HuH-7.5 (cell line): ENCODE measurements at regions not wholly inside any gene's neighbourhood (a gene's known extent, or its start where the extent isn't known, plus 50 kb on each side); places are given as distances from the start of the nearest gene placed in this dataset.

Experiments
- DNase-seq: peaks from one replicate; pipeline ENCODE4 v3.0.0; 2011; ENCODE audit warnings: low spot score

DNA sequence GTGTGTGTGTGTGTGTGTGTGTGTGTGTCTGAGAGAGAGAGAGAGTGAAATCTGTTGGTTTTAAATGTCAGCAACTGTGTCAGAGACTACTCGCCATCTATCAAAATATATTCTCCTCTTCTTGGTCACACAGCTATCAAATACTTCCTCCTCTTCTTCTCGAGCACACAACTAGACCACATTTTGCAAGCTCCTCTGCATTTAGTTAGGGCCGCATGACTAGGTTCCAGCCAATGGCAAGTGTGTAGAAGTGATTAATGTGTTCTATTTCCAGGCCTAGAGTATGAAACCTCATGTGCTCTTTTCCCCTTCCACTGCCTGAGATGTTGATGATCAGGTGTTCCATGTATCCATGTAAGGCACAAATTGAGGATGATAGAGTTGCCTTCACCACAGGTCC lies 278.5 kb upstream of the MARCKS start:
- DNase-seq, result no peak

- DNase-seq, result no peak
These were observed 272.4 kb upstream of the MARCKS start for GRCh38 chr6:113584767-113585166.

DNA sequence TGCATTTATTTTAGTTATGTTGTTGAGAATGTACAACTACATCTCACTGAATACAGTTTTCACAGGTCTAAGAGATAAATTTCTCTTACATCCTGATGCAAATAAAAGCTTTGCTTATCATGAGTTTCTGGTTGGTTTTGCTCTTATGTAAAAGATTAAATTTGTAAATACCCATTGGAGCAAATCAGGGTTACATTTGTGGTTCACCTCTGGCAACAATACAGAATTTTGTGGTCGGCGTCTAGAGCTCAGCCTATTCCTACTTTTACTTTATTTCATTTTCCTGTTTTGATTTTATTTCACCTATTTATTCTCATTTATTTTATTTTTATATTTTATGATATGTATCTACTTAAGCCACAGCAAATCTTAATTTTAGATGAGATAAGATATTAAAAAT lies 271.9 kb upstream of the MARCKS start:
- no peak for DNase-seq

GRCh38 chr6:113586413-113587077 lies 270.6 kb upstream of the MARCKS start:
- no peak for DNase-seq

GRCh38 chr6:113587078-113587699 lies 270.0 kb upstream of the MARCKS start:
- no peak for DNase-seq

DNA sequence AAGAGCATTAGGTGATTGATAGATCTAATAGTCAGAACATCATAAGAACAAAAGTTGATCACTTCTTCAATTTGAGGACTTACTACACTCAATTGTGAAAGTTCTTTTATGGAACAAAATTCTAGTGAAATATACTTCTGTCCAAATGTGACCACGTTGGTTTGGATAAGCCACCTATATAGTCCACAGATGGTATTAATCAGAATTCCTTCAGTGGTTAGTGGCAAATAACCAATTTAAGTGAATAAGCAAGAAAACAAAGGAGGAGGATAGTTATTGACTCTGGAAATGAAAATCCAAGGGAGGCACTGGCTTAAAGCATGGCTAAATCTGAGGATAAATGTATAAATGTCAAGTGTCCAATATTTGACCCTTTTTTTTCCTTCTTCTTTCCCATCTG lies 268.5 kb upstream of the MARCKS start:
- no peak for DNase-seq

- DNase-seq, result no peak
These were observed 265.0 kb upstream of the MARCKS start for GRCh38 chr6:113591896-113592827.

DNA sequence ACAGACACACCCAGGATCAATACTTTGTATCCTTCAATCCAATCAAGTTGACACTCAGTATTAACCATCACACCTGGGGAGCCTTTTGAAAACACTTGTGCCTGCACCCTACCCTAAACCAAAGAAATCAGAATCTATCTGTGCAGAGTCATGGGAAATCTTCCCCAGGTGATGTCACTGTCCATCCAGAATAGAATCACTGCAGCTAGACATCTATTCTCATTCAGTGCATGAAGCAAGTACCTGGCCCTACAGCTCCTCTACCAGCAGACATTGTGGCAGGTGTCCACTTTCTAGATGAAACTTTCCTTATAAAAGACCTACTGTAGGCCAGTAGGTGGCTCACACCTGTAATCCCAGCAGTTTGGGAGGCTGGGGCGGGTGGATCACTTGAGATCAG lies 262.4 kb upstream of the MARCKS start:
- DNase-seq, result no peak

- DNase-seq, result no peak
These were observed 261.2 kb upstream of the MARCKS start for GRCh38 chr6:113595911-113596376.

DNA sequence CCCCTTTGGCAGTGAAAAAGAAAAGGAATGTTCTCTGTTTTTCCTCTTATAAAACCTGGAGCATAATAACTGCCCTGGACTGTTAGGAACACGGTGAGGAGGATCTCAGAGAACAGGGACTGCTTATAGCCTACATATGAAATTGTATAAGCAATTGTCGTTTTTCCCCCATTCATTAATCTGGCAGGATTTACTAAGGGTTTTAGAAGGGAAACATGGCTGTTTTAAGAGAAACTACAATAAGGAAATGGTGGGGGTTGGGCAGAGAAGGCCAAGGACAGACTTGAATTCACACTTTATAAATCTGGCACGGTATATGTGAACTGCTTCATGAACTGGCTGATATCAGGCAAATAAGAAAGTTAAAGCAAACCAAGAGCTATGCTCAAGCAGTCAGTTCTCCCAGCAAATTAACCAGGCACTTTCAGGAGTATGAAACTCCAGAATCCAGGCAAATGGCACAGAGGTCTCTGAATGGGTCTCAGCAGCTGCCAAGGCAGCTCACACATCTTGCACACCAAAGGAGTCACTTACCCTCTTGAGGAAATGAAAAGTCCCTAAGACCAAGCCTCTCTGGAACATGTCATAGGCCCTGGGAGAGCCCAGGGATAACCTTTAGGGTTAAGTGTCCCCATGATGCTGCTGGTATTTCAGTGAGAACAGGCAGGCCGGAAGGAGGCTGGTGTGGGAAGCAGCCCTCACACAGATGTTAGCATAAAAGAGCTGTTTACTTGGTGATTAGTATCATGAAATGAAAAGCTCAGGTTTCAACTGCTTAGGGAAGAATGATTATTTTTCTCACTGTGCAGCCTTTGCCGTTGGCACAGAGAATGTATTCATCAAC lies 260.5 kb upstream of the MARCKS start:
- DNase-seq, result no peak

- no peak for DNase-seq
These were observed 259.9 kb upstream of the MARCKS start for GRCh38 chr6:113597231-113597583.

DNA sequence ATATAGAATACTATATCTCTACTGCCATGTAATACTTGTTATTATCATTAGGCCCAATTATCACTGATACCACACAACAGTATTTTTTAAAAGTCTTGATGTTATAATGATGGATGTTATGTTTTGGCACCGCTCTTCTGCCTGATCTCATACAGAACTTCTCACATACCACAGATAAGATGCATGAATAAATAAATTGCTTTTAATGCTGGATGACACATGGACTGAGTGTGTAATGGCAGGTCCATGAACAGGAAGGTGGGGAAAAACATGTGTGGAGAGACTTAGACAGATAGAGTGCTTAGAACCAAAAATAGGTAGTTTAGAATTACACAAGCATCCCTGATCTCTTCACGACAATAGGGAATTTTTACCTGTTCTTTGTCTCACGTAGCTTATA lies 258.4 kb upstream of the MARCKS start:
- DNase-seq, result no peak

DNA sequence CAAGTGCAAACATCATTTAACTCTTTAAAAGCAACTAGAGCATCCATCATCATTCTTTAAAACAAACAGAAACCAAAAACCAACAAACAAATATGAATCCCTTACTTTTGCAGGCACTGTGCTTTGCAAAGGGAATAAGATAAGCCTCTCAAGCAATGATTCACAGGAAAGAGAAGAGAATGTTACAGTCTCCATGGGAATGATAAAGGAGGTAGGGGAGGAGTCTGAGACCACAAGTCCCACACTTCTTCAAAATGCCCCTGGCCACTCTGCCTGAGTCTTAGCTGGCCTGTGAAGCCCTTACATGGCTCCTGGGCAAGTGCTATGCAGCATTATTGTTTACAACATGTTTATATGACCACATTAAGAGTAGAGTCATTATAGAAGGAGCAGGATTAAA lies 257.7 kb upstream of the MARCKS start:
- no peak for DNase-seq

DNA sequence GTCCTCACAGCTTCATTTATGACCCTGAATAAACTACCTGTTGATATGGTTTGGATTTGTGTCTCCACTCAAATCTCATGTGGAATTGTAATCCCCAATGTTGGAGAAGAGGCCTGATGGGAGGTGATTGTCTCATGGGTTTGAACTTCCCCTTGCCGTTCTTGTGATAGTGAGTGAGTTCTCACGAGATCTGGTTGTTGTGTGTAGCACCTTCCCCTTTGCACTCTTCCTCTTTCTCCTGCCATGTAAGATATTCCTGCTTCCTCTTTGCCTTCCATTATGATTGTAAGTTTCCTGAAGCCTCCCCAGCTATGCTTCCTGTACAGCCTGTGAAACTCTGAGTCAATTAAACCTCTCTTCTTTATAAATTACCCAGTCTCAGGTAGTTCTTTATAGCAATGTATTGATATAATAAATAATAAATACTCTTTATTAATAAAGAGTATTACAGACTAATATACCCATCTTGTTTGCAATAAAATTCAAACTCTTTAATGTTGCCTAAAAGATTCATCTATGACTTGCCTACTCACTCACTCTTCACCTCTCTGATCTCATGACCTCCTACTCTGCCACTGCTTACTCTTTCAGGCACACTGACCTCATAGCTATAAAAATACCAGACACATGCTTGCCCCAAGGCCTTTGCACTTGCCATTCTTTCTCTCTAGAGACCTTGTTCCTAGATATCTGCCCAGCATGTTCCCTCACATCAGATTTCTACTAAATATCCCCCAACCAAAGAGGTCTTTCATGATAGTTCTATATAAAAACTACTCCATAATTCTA lies 256.4 kb upstream of the MARCKS start:
- DNase-seq, result no peak

DNA sequence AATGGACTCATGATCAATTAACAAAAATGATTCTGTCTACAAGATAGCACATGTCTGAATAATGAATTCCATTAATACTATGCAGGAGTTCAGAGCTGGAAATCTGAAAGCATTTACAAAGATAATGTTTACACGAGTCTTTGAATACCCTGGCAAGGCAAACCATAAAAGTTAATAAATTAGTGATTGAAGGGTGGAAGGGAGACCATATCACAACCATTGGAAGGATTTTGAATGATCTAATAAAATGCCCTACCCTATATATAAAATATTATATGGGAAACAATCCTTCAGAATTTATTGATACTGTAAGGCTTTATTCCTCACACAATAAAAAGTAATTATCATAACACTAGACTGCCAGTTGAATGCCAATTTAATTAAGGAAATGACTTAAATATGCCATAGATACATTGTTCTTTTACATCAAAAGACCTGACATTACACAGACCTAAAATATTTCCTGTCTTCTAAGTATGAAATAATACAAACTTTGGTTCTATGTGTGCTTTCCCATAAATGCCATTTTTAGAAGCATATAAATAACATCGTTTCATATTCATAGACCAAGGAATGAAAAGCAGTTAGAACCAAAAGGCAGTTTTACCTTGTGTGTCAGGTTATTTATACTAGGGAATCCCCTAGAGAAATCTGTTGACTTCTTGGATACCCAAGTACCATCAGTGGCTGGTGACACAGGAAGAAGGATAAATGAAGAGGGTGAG lies 249.2 kb upstream of the MARCKS start:
- DNase-seq, result no peak

- DNase-seq, result no peak
These were observed 246.7 kb upstream of the MARCKS start for GRCh38 chr6:113610377-113610988.

GRCh38 chr6:113616701-113617274 lies 240.4 kb upstream of the MARCKS start:
- DNase-seq, result no peak

DNA sequence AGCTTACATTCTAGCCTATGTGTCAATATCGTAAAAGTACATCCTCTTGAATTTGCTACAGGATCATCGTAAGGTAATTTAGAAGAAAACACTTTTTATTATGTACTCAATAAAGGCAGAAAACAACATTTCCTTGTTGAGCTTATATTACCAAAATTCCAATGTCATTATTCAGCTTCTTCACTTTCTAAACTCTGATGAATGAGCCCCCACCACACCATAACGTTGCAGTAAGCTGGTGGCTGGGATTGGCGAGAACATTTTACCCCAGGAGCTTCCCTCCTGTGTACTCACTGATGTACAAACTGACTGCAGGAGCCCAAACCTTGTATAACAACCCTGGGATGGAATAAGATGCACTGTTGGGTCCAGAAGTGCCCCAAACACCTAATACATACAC lies 238.1 kb upstream of the MARCKS start:
- DNase-seq, result no peak

GRCh38 chr6:113620386-113620785 lies 236.8 kb upstream of the MARCKS start:
- no peak for DNase-seq

- DNase-seq, result no peak
These were observed 234.9 kb upstream of the MARCKS start for GRCh38 chr6:113622254-113622653.
